ENCODE measurements at regions not wholly inside any gene's neighbourhood (a gene's known extent, or its start where the extent isn't known, plus 50 kb on each side); places are given as distances from the start of the nearest gene placed in this dataset.
"Not testable (repeated sequence)": the region's sequence is repeated elsewhere in the genome, so short reads cannot be mapped to it uniquely, and the experiment has no call there.

DNA sequence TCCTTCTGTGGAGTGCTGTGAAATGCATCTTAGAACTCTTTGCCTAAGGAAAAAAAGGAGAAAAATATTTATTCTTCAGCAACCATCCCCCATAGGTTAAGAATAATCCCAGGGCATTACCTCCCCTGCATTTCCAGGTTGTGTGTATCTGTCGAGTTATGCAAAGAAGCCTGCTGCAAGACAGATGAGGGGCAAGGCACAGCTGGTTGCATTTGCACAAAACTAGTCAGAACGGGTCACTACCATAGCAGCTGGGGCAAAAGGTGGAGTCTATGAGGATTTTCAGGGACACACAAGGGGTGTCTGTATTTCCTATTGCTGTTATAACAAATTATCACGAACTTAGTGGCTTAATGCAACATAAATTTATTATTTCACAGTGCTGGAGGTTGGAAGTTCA, 443.4 kb upstream of the C1orf87 start:
- Histone ChIP-seq H3K27me3 (no peaks in the 10 kb centered on the region), H3K4me3 (no peak overlapping the region), H3K4me1 (no peaks in the 10 kb centered on the region), H3K9me3 (no peaks in the 10 kb centered on the region), H3K36me3 (no peaks in the 10 kb centered on the region), H3K27ac (no peak overlapping the region)
- intact Hi-C loops (cut with DNase I) = no loop called here
- DNase-seq (ENCODE audit: low spot score in 2 of 2) = no peak
- TF ChIP-seq, protein P1, sequence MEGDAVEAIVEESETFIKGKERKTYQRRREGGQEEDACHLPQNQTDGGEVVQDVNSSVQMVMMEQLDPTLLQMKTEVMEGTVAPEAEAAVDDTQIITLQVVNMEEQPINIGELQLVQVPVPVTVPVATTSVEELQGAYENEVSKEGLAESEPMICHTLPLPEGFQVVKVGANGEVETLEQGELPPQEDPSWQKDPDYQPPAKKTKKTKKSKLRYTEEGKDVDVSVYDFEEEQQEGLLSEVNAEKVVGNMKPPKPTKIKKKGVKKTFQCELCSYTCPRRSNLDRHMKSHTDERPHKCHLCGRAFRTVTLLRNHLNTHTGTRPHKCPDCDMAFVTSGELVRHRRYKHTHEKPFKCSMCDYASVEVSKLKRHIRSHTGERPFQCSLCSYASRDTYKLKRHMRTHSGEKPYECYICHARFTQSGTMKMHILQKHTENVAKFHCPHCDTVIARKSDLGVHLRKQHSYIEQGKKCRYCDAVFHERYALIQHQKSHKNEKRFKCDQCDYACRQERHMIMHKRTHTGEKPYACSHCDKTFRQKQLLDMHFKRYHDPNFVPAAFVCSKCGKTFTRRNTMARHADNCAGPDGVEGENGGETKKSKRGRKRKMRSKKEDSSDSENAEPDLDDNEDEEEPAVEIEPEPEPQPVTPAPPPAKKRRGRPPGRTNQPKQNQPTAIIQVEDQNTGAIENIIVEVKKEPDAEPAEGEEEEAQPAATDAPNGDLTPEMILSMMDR (IDR thresholded peaks at IDR 0.05) = no peak

- Histone ChIP-seq H3K36me3 (no peaks in the 10 kb centered on the region), H3K27me3 (no peaks in the 10 kb centered on the region), H3K4me3 (no peak overlapping the region), H3K27ac (no peak overlapping the region), H3K4me1 (peaks cover 0 to 2% of the 10 kb centered on the region in 2 donors), H3K9me3 (no peaks in the 10 kb centered on the region)
- DNase-seq (ENCODE audit: low spot score in 2 of 2) = no peak
- intact Hi-C loops (cut with DNase I) = no loop called here
- TF ChIP-seq, protein P1 (IDR thresholded peaks at IDR 0.05) = no peak
Observed at GRCh38 chr1:60510162-60510561, 436.6 kb upstream of the C1orf87 start.

DNA sequence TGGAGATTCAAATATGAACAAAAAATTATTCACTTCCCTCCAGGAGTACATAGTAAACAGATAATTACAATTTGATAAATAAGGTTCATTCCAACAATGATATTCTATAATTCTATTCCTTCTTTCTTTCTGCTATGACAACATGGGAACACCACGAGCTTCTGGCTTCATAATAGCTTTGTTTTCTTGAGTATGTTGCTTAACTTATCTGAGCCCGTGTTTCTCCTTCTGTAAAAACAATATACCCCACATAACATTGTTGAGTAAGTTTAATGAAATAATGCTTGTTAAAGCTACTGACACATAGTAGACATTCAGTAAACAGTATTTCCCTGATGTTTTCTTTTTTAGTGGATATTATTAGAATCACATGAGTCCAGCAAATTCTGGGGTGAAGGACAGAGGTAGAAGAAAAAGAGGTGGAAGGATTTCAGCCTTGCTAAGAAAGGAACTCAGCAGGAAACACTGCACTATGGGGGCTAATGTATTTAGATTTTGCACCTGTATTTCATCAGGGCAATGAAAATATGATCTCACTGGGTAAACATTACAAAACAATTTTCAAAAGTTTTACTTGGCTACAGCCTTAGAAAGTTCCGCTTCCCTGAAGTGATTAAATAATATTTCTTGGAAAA, 430.8 kb upstream of the C1orf87 start:
- H3K4me1 ChIP-seq = peaks cover 0 to 2% of the 10 kb centered on the region in 2 donors
- TF ChIP-seq, protein P1 (IDR thresholded peaks at IDR 0.05) = no peak
- no peaks in the 10 kb centered on the region for H3K27me3 ChIP-seq
- peaks cover 0 to 3% of the 10 kb centered on the region in 2 donors for H3K9me3 ChIP-seq
- no peak overlapping the region for H3K4me3 ChIP-seq
- intact Hi-C loops (cut with DNase I) = loop anchor here (2.0 kb wide), 1 partner anchor 68 kb away; no protein-coding TSS in a partner anchor
- H3K36me3 ChIP-seq = no peaks in the 10 kb centered on the region
- DNase-seq (ENCODE audit: low spot score in 2 of 2) = no peak
- H3K27ac ChIP-seq = no peak overlapping the region

- intact Hi-C loops (cut with DNase I) = no loop called here
- no peak for DNase-seq (ENCODE audit: low spot score in 2 of 2)
- H3K4me1 ChIP-seq = peaks cover 0 to 2% of the 10 kb centered on the region in 2 donors
Observed at GRCh38 chr1:60503266-60503925, 429.8 kb upstream of the C1orf87 start.

GRCh38 chr1:60502506-60502905, 428.9 kb upstream of the C1orf87 start:
- intact Hi-C loops (cut with DNase I) = no loop called here
- H3K27me3 ChIP-seq = no peaks in the 10 kb centered on the region
- TF ChIP-seq, protein P1 (IDR thresholded peaks at IDR 0.05) = no peak
- no peak overlapping the region for H3K27ac ChIP-seq
- peaks cover 7 to 11% of the 10 kb centered on the region in 2 donors for H3K9me3 ChIP-seq
- H3K36me3 ChIP-seq = no peaks in the 10 kb centered on the region
- H3K4me1 ChIP-seq = peaks cover 0 to 2% of the 10 kb centered on the region in 2 donors
- DNase-seq (ENCODE audit: low spot score in 2 of 2) = no peak
- no peak overlapping the region for H3K4me3 ChIP-seq

More at GRCh38 chr1:60503266-60503925, 429.8 kb upstream of the C1orf87 start:
- peaks cover 3 to 5% of the 10 kb centered on the region in 2 donors for H3K9me3 ChIP-seq
- H3K36me3 ChIP-seq = no peaks in the 10 kb centered on the region
- TF ChIP-seq, protein P1 (IDR thresholded peaks at IDR 0.05) = no peak
- no peak overlapping the region for H3K4me3 ChIP-seq
- no peaks in the 10 kb centered on the region for H3K27me3 ChIP-seq
- H3K27ac ChIP-seq = no peak overlapping the region

GRCh38 chr1:60489916-60490480, 416.4 kb upstream of the C1orf87 start:
- not testable (repeated sequence) for H3K4me1 ChIP-seq; H3K9me3 ChIP-seq; H3K36me3 ChIP-seq; H3K27ac ChIP-seq; DNase-seq (ENCODE audit: low spot score in 2 of 2); H3K27me3 ChIP-seq; H3K4me3 ChIP-seq
- intact Hi-C loops (cut with DNase I) = loop anchor here (10.0 kb wide), 1 partner anchor 1245 kb away; no protein-coding TSS in a partner anchor
